ENCODE measurements at regions not wholly inside any gene's neighbourhood (a gene's known extent, or its start where the extent isn't known, plus 50 kb on each side); places are given as distances from the start of the nearest gene placed in this dataset.

DNA sequence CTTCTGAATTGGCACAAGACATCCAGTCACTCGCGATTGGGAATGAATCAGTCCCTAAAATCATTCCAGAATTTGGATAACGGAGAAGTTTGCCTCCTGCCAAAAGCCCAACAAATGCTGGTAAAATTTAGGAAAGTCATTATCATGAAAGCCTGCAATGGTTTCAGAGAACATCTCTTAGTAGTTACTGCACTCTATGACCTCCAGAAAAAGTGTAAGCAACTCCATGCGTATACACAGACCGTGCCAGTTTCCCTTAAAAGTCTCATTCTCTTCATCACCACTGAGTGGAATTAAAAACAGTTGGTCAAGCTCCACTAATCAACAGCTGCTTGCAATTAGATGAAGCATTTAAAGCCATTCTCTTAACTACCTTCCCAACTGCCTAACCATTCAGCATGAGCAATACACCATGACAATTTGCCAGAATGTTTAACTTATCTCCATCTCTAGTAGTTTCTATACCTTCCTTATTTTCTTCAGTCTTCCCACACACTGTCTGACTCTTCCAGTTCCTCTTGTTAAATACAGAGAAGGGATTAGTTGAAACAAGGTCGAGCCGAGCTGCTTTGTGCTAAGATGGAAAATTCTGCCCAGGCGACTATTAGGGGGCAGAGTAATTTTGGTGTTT is 183.6 kb upstream of the PRDM1 start:
- peak; percentile 31 to 74 (median 46) for DNase-seq

GRCh38 chr6:105901583-105901982 is 184.6 kb upstream of the PRDM1 start:
- no peak for DNase-seq

GRCh38 chr6:105900125-105900937 is 185.8 kb upstream of the PRDM1 start:
- peak; percentile 39 to 64 (median 60) for DNase-seq

- no peak for DNase-seq
Measured at GRCh38 chr6:105898286-105898685, 187.8 kb upstream of the PRDM1 start.

DNA sequence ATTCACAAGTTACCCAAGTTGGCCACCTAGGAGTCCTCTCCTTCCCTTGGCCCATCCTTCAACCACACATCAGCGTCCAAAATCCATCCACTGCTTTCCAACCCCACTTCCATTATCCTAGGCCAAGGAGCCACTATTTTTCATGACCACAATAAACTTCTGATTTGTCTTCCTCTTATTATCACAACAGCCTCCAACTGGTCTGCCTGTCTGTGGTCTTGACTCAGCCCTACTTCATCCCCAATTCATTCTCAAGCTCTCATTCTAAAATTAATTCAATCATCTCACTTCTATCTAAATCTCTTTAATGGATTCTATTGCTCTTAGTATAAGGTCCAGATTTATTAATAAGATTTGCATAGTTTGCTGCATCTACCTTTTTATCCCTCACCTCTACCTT is 189.0 kb upstream of the PRDM1 start:
- DNase-seq = no peak

DNA sequence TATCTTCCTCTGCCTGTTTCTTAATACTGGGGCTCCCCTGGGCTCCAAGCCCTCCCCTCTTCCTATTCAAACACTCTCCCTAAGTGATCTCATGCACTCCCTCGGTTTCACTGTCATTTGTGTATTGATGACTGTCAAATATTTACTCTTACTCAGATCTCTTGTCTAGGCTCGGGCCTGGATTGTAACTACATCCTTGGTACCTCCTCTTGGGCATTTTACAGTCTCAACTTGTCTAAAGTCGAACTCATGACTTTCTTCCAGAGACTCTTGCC is 189.4 kb upstream of the PRDM1 start:
- DNase-seq = no peak

DNA sequence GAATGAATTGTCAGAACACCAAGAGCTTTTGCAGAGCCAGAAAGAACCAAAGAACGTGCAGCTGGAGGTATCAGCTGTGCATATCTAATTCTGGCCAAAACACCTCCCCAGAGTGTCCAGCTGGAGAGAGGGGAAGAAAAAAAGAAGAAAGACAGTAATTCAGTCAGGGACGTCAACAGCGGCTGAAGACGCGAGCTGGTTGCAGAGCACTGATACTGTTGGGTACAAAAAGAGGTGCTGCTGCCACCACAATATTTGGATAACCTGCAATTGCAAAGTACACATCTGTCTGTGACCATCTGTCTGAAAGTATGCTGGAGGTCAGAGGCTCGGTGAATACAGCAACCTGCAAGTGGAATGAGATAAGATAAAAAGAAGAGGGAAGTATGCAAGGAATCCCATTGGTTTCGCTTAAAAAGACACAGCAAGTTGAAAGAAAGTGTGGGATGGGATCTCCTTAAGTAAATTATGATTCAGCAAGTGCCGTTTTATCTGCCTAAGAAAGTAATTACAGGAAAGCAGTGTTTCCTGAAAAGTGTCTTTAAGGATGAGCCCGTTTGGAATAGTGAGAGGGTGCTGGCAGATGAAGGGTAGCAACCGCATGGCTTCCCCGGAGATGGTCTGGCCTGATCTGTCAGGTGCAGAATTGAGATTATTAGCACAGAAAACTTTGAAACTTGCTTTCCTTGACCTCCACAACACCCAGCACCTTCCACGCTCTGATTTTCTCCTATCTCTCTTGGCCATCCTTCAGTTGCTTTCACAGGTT is 189.9 kb upstream of the PRDM1 start:
- no peak for DNase-seq

GRCh38 chr6:105894556-105894955 is 191.6 kb upstream of the PRDM1 start:
- DNase-seq = peak in 1 of 4 experiments; percentile 41

- no peak for DNase-seq
Measured at GRCh38 chr6:105893741-105894140, 192.4 kb upstream of the PRDM1 start.

DNA sequence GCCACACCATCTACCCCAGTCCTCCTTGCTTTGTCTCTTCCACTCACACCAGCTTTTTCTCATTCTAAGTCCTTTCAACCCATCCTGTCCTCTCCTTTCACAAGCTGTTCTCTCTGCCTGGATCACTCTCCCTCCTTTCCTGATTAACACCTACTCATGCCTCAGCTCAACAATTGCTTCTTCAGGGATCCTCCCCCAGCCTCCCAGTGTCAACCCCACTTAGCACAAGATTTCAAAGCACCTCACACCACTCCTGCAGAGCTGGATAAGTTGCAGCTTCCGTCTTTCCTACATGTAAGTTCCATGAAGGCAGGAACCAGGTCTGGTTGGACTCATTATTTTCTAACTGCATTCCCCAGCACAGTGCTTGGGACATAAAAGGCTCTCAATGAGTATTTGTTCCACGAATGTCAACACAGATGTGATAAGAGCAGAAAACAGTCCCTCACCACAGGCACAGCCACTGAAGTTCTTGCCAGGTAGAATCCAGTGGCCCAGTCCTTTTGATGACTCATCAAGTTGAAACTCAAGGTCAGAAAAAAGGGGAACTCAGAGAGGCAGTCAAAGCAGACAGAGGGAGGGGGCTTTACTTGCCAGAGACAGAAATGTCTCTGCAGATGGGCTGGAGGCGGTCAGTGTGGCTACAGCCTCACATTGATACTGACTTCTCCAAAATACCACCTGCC is 193.4 kb upstream of the PRDM1 start:
- DNase-seq = peak; percentile 23 to 69 (median 54)

GRCh38 chr6:105890521-105891244 is 195.5 kb upstream of the PRDM1 start:
- no peak for DNase-seq

DNA sequence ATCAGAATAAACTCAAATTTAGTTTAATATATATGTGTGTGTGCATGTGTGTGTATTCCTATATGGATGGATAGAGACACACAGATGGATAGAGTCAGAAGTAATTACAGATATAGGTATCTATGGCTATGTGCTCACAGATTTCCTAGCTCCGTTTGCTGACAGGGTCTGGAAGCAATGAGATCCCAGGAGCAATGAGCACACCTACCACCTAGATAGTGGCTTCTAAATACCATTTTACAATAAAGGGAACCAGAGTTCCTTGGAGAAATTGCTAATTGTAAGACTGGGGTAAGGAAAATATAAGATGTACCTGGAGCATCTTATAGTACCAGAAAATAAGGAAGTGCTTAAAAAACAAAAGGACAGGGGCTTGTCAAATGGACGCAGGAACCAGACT is 196.2 kb upstream of the PRDM1 start:
- no peak for DNase-seq

GRCh38 chr6:105886814-105887544 is 199.2 kb upstream of the PRDM1 start:
- no peak for DNase-seq

GRCh38 chr6:105886066-105886813 is 199.9 kb upstream of the PRDM1 start:
- peak; percentile 41 to 84 (median 61) for DNase-seq

- peak; percentile 48 to 83 (median 74) for DNase-seq
Measured at GRCh38 chr6:105884426-105884825, 201.7 kb upstream of the PRDM1 start.

DNA sequence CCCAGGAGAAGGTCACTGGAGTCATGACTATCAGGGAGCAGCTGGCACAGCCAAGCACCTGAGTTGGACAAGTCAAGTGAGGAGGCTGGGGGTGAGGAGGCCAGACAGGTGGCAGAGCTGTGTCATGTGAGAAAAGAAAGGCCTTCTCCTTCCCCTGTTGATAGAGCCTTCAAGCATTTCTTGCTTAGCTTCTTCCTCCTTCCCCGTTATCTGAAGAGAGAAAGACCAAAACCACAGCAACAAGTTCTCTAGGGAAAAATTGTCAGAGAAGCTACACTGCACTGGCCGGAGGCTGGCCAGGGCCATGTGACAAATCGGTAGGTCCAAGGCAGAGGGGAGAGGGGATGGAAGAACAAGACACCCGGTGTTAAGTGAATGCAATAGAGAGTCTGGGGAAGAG is 202.1 kb upstream of the PRDM1 start:
- peak; percentile 41 to 74 (median 72) for DNase-seq

DNA sequence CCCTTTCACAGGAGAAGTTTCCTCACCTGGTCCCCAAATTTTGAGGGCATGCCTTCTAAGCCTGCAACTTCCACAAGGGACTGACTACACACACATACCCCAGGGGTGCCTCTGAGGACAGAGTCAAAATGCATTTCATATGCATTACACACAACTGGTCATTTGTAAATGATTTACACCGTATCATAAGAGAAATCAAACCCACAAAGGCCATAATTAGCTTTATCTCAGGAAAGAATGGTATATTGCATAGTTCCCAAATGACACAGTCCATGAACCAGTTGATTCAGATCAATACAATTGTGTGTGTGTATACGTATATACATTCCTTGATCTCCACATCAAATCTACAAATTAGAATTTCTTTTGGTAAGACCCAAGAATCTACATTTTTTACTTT is 203.3 kb upstream of the PRDM1 start:
- no peak for DNase-seq

GRCh38 chr6:105882121-105882803 is 203.9 kb upstream of the PRDM1 start:
- no peak for DNase-seq

- DNase-seq = peak in 3 of 4 experiments; percentile 38 to 52 (median 44)
Measured at GRCh38 chr6:105881608-105882007, 204.5 kb upstream of the PRDM1 start.

DNA sequence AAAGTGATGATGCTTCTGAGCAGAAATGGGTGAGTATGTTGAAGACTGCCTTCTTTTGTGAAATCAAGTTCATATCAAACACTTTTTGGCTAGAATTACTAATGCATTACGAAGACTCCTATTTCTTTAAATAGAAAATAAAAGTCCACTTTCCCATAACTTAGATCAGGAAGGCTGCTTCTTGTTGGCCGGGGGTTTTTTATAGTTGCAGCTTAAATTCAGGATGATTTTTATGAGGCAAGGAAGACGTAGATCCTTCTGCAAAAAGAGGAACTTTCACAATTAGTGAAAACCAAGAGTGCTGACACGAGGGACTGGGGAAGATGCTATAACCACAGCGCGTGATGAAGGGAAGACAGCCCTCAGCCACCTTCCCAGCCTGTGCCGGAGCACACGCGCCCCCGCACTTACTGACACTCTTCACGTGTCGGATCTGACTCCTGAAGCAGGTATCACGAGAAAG is 206.1 kb upstream of the PRDM1 start:
- DNase-seq = peak; percentile 94 to 99 (median 96)

Measured in suppressor macrophage (primary cell).